Sigmoid colon (tissue), 4 donors: ENCODE measurements at regions not wholly inside any gene's neighbourhood (a gene's known extent, or its start where the extent isn't known, plus 50 kb on each side); places are given as distances from the start of the nearest gene placed in this dataset.

ENCODE experiments used
- CTCF ChIP-seq, 4 experiments: fragments of 450-650 bp in 3 of 4; fragments of 200-600 bp in 1 of 4; IDR thresholded peaks; one replicate each; pipeline ENCODE4 v1.5.1; 2016 to 2019; ENCODE audit warnings: antibody characterized with exemption in 4 of 4, mild to moderate bottlenecking in 3 of 4, moderate library complexity in 2 of 4
- POLR2A ChIP-seq, 2 donors: fragments of 450-650 bp; IDR thresholded peaks; one replicate each; pipeline ENCODE4 v1.6.1; 2016; ENCODE audit warnings: antibody characterized with exemption in 2 of 2, mild to moderate bottlenecking in 2 of 2, moderate library complexity in 2 of 2
- POLR2AphosphoS5 ChIP-seq, 4 donors: sonication (generic); formaldehyde crosslinking; IDR thresholded peaks; one replicate each; pipeline ENCODE4 v1.6.1; 2017; ENCODE audit warnings: antibody characterized with exemption in 4 of 4

DNA sequence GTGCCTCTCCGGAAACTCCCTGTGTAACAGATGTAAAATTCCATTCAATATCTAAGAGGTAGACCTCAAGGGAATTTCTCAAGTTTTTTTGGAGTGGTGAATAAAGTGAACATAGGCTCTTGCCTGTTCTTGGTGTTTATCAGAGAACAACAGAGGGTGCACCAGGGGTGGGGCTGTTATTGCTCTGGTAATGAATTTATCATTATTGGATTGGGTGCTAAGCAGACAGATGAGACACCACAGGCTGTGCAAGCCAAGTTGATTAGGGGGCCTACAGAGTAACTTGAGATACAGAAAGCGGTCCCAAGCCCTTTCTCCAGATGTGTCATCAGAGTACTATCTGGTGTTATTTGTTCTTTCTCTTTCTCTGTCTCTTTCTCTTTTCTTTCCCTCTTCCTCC, 286.3 kb downstream of the OSR1 start:
- no peak for TF ChIP-seq CTCF (IDR thresholded peaks at IDR 0.05)
- no peak for TF ChIP-seq POLR2AphosphoS5 (IDR thresholded peaks at IDR 0.05)
- TF ChIP-seq POLR2A (IDR thresholded peaks at IDR 0.05), result no peak
